Body of pancreas (tissue), 4 donors: ENCODE measurements at regions not wholly inside any gene's neighbourhood (a gene's known extent, or its start where the extent isn't known, plus 50 kb on each side); places are given as distances from the start of the nearest gene placed in this dataset.

Experiments used
- POLR2A ChIP-seq, 3 donors: fragments of 450-650 bp; IDR thresholded peaks; one replicate each; pipeline ENCODE4 v1.6.1; 2016; ENCODE audit warnings: antibody characterized with exemption in 3 of 3, mild to moderate bottlenecking in 2 of 3
- TF ChIP-seq, protein P1 (sequence below), 7 experiments: fragments of 450-650 bp in 4 of 7; fragments of 200-600 bp in 3 of 7; sonication (generic) in 3 of 7; IDR thresholded peaks; one replicate each; pipeline ENCODE4 v1.5.1; 2016 to 2019; ENCODE audit warnings: antibody characterized with exemption in 7 of 7

- TF ChIP-seq, protein P1, sequence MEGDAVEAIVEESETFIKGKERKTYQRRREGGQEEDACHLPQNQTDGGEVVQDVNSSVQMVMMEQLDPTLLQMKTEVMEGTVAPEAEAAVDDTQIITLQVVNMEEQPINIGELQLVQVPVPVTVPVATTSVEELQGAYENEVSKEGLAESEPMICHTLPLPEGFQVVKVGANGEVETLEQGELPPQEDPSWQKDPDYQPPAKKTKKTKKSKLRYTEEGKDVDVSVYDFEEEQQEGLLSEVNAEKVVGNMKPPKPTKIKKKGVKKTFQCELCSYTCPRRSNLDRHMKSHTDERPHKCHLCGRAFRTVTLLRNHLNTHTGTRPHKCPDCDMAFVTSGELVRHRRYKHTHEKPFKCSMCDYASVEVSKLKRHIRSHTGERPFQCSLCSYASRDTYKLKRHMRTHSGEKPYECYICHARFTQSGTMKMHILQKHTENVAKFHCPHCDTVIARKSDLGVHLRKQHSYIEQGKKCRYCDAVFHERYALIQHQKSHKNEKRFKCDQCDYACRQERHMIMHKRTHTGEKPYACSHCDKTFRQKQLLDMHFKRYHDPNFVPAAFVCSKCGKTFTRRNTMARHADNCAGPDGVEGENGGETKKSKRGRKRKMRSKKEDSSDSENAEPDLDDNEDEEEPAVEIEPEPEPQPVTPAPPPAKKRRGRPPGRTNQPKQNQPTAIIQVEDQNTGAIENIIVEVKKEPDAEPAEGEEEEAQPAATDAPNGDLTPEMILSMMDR (IDR thresholded peaks at IDR 0.05), result no peak
- TF ChIP-seq POLR2A (IDR thresholded peaks at IDR 0.05), result no peak
These were observed 244.9 kb upstream of the NRIP1 start for GRCh38 chr21:15309721-15310120.
